ENCODE measurements at regions not wholly inside any gene's neighbourhood (a gene's known extent, or its start where the extent isn't known, plus 50 kb on each side); places are given as distances from the start of the nearest gene placed in this dataset.
"Not testable (repeated sequence)": the region's sequence is repeated elsewhere in the genome, so short reads cannot be mapped to it uniquely, and the experiment has no call there.

DNA sequence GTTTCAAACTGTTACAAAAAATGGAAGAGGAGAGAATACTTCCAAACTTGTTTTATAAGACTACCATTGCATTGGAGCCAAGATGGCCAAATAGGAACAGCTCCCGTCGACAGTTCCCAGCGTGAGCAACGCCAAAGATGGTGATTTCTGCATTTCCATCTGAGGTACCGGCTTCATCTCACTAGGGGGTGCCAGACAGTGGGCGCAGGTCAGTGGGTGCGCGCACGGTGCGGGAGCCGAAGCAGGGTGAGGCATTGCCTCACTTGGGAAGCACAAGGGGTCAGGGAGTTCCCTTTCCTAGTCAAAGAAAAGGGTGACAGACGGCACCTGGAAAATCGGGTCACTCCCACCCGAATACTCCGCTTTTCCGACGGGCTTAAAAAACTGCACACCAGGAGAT lies 149.7 kb upstream of the POF1B start:
- DNase-seq (ENCODE audit: low spot score): not testable (repeated sequence)

DNA sequence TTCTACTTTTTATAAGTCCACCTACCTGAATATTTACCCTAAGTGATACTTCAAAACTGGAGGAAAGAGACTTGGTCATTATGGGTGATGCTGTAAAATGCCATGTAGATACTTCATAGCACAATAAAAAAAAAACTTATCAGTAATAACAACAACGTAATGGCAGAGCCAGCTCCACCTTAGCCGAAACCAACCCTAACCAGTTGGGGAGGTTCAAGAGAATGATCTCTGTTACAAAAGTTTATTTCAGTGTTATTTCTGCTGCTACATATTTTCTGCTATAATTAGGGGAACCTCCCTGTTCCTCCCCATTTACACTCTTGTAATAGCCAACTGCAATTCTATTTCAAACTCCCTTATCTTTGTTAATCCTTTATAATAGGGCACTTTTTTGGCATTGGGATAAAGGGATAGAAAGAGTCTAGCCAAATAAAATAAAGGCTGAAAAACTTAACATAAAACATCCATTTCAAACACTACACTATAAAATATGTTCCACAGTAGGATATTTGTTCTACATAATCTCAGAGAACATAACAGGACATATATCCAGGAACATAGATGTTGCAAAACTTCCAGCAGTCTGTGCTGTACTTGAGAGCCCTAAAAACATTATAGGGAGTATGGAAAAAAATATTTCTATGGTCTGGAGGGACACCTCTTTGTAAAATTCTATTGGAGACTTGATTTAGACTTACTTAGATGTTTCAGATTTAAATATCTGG lies 138.7 kb upstream of the POF1B start:
- DNase-seq (ENCODE audit: low spot score): no peak

DNA sequence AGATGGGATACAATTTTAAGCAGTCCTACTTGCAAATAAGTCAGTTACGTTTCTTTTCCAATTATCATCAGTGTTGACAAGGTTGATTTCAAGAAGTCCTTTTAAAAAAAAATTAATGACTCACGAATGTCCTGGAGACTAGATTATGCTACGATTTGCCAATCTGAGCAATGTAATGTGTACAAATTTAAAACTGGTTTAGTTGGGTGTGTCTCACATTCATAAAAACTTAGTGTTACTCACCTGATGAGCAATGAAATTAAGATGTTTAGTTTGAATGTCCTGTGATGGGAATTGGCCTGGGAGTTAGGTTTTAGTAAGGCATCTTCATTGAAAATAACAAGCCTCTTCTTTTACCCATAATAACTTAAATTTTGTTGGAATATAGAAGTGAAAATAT lies 136.7 kb upstream of the POF1B start:
- DNase-seq (ENCODE audit: low spot score): no peak

DNA sequence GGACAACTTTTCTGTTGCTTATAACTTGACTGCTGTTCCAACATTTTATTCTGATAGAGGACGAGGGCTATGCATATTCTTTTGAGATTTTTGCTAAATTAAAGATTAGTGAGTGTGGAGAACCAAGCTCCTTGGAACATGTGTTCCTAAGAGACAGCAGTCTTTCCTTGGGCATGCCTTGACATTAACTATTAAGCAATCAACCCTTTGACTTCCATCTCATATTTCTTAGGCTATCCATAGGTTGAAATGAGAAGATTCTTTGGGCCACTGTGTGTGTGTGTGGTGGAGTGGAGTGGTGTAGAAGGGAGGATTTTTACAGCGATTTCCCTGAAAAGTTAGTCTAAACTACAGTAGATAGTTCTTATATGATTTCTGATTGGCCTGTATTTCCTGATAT lies 127.4 kb upstream of the POF1B start:
- DNase-seq (ENCODE audit: low spot score): no peak

DNA sequence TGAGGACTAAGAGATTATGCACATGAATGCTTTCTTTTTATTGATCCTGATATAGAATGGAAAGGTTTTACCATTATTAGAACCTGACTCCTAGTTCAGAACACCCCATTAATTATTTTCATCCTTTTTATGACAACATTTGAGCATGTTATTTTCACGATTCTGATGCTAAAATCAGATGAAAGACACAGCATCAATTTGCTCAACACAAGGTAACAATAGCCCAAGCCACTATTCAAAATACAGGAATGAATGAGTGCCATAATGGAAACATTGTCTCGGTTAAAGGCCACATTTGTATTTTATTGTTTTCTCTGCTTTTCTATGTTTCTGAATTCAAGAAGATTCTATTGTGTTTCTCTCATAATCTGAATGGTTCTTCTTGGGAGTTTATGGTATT lies 126.3 kb upstream of the POF1B start:
- no peak for DNase-seq (ENCODE audit: low spot score)

DNA sequence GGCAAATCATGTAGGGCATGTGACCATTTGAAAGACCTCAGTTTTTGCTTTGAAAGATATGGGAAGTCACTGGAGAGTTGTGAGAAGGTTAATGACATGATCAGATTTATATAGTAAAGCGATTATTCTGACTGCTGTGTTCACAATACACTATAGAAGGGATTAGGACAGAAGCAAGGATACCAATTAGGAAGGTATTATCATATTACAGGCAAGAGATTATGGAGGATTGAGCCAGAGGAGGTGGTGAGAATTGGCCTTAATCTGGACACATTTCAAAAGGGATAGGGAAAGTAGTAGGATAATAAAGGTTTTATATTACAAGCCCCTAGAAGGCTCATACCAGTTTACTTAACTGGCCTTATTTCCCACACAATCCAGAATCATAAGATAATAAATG lies 124.9 kb upstream of the POF1B start:
- DNase-seq (ENCODE audit: low spot score): no peak

DNA sequence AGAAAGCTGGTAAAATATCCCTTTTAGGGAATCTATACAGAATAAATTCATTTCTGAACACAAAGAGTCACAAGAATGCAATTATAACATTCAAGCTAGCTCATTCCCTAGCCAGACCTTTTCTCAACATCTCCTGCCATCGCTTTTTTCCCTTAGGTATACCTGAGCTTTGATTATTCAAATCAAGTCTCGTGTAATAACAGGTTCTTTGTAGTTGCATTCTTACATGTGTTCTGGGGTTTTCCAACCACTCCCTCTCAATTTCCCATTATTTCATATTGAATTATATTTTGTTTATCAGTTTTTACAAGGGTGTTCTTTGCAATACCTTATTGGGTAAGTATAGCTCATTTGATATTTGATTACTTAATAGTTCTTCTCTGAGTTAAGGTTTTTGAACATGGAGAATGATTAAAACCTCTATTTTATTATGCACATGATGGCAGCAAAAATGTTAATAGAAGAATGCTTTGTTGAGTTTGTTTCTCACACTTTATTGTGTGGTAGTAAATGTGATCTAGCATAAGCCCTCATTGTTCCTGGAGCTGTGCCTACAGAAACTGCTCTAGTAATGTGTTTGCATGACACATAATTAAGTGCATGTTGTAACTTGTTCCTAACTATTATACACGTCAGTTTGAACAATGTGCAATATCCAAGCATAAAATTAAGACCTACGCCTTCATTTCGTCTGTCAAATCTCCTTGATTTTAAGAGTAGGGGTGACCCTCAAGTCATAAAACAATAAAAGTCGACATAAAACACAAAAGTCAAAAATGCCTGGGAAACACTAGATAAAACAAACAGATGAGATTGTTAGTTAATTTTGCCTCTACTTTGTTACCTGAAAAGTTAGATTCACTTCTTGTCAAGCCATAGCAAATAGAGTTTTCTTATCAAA lies 124.0 kb upstream of the POF1B start:
- no peak for DNase-seq (ENCODE audit: low spot score)

DNA sequence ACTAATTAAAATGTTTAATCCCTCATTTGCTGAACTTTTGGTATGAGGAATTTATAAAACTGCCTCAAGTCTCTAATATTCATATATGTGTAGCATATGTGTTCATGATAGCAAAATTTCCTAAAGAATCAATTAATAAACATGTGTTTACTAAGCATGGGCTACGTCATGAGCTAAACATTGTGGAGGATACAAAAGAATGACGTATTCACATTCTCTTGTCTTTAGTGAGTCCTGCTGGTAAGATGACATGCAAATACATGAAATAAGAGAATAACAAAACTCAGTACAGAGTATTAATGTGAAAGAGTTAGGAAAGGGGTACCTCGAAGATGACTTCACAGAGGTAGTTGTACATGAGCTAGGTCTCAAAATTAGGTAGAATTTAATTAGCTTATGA lies 121.9 kb upstream of the POF1B start:
- no peak for DNase-seq (ENCODE audit: low spot score)

DNA sequence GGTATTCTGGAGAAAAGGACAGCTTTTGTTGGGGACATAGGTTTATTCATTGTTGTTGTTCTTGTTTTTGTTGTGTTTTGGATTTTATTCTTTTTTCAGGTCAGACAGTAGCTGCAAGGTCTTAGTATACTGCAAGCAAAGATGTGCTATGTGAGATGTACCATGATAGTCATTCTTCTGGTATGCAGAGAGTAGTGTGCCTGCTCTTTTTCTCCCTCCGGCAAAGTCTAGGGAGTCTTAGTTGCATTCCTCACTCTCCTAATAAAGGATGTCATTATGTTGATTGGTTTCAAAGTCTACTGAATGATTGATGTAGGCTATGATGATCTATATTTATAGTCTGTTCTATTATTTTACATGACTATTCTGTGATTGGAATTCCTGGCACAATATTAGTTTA lies 119.9 kb upstream of the POF1B start:
- no peak for DNase-seq (ENCODE audit: low spot score)

DNA sequence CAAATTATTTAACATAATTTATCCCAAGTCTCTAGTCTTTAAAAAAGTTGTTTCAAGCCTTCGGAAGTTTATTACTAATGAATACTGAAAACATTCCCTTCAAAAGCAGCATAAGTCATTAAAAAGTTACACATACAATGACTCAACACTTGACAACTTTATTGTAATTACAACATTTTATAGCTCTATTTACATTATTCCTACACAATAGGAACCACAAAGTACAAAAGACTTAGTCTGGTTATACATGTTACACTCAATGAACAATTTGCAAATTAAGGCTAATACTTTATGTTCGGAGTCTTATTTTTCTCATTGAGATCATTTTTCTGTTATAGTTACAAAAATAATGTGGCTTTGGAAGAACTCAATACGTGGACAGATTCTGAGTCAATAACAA lies 114.4 kb upstream of the POF1B start:
- no peak for DNase-seq (ENCODE audit: low spot score)

DNA sequence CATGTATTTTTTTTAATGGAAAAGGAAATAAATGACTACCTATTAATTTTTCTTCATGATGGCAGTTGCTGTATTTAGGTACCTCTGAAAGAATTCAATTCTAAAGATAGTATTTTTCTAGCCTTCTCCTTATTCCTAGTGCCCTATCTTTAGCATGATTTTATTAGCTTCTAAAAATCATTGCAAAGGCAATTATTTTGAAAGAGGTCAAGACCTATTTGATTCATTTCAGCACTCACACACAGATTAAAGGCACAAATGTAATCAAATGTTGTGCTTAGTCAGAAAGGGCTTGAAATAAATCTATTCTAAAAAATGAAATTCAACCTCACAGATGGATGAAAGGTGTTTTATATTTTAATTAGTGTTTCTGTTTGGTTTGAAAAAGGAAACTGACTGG lies 74.8 kb upstream of the POF1B start:
- DNase-seq (ENCODE audit: low spot score): no peak

DNA sequence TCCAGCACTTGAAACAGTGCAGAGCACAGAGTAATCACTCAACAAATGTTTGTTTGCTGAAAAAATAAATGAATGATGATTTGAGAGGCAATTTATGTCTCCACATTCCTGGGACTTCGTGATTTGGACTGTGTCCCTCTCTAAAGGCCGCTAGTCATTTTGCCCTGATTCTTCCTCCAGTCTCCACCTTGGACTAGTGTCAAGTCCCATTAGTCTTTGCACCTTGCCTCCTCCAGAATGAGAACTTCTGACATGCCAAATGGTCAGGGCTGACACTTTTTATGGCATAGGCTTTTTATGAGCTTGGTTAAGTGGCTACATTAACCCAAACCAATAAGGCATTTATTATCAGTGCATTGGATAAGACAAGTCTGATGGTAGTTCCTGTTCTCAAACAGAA lies 65.1 kb upstream of the POF1B start:
- no peak for DNase-seq (ENCODE audit: low spot score)
